Activated T-cell treated with anti-CD3 and anti-CD28 coated beads for 4 hours (primary cell): ENCODE measurements at regions not wholly inside any gene's neighbourhood (a gene's known extent, or its start where the extent isn't known, plus 50 kb on each side); places are given as distances from the start of the nearest gene placed in this dataset.
"Not testable (repeated sequence)": the region's sequence is repeated elsewhere in the genome, so short reads cannot be mapped to it uniquely, and the experiment has no call there.

Experiments used
- DNase-seq: peaks from one replicate; pipeline ENCODE4 v3.0.0-alpha.2; 2020

GRCh38 chr3:75129101-75129500 is 514.6 kb upstream of the CNTN3 start:
- DNase-seq, result no peak

GRCh38 chr3:75136100-75136897 is 521.8 kb upstream of the CNTN3 start:
- DNase-seq, result no peak

- no peak for DNase-seq
Measured at GRCh38 chr3:75138345-75138744, 523.9 kb upstream of the CNTN3 start.

- no peak for DNase-seq
Measured at GRCh38 chr3:75140904-75141615, 523.1 kb upstream of the FRG2C start.

- DNase-seq, result no peak
Measured at GRCh38 chr3:75144406-75144805, 519.7 kb upstream of the FRG2C start.

GRCh38 chr3:75171630-75172230 is 492.4 kb upstream of the FRG2C start:
- no peak for DNase-seq

GRCh38 chr3:75176937-75177336 is 487.2 kb upstream of the FRG2C start:
- no peak for DNase-seq

GRCh38 chr3:75180235-75180944 is 483.7 kb upstream of the FRG2C start:
- DNase-seq, result no peak

- DNase-seq, result no peak
Measured at GRCh38 chr3:75180945-75181298, 483.2 kb upstream of the FRG2C start.

- DNase-seq, result no peak
Measured at GRCh38 chr3:75188962-75189361, 475.2 kb upstream of the FRG2C start.

- peak; percentile 23 for DNase-seq
Measured at GRCh38 chr3:75192146-75192616, 471.9 kb upstream of the FRG2C start.

GRCh38 chr3:75193797-75194196 is 470.3 kb upstream of the FRG2C start:
- no peak for DNase-seq

- DNase-seq, result not testable (repeated sequence)
Measured at GRCh38 chr3:75214332-75214731, 449.8 kb upstream of the FRG2C start.

GRCh38 chr3:75218577-75218976 is 445.6 kb upstream of the FRG2C start:
- no peak for DNase-seq

GRCh38 chr3:75220932-75221331 is 443.2 kb upstream of the FRG2C start:
- DNase-seq, result no peak

GRCh38 chr3:75224412-75224811 is 439.7 kb upstream of the FRG2C start:
- DNase-seq, result no peak

- DNase-seq, result no peak
Measured at GRCh38 chr3:75232216-75232615, 431.9 kb upstream of the FRG2C start.

GRCh38 chr3:75235631-75236030 is 428.5 kb upstream of the FRG2C start:
- no peak for DNase-seq

GRCh38 chr3:75237053-75237452 is 427.1 kb upstream of the FRG2C start:
- DNase-seq, result no peak

GRCh38 chr3:75237477-75237876 is 426.7 kb upstream of the FRG2C start:
- DNase-seq, result no peak

- not testable (repeated sequence) for DNase-seq
Measured at GRCh38 chr3:75241226-75241962, 422.7 kb upstream of the FRG2C start.

GRCh38 chr3:75242012-75242735 is 422.0 kb upstream of the FRG2C start:
- no peak for DNase-seq
